Myocyte (in vitro differentiated cells): ENCODE measurements at regions not wholly inside any gene's neighbourhood (a gene's known extent, or its start where the extent isn't known, plus 50 kb on each side); places are given as distances from the start of the nearest gene placed in this dataset.
A peak's percentile ranks its signal among the peaks of the same experiment; 100 is the strongest.

Source experiments
- DNase-seq: peaks from one replicate; pipeline ENCODE4 v3.0.0-alpha.2; 2012; ENCODE audit warnings: low read depth

GRCh38 chr2:83582589-83582988, 876.5 kb downstream of the SUCLG1 start:
- DNase-seq = no peak

GRCh38 chr2:83579507-83579906, 879.6 kb downstream of the SUCLG1 start:
- DNase-seq = no peak

- DNase-seq = no peak
Observed at GRCh38 chr2:83578405-83578804, 880.7 kb downstream of the SUCLG1 start.

GRCh38 chr2:83574614-83575013, 884.5 kb downstream of the SUCLG1 start:
- no peak for DNase-seq

GRCh38 chr2:83573060-83573459, 886.0 kb downstream of the SUCLG1 start:
- no peak for DNase-seq

- no peak for DNase-seq
Observed at GRCh38 chr2:83572400-83572799, 886.7 kb downstream of the SUCLG1 start.

- no peak for DNase-seq
Observed at GRCh38 chr2:83567551-83567950, 891.5 kb downstream of the SUCLG1 start.

GRCh38 chr2:83565626-83566025, 893.5 kb downstream of the SUCLG1 start:
- DNase-seq = peak; percentile 17

GRCh38 chr2:83565181-83565580, 893.9 kb downstream of the SUCLG1 start:
- no peak for DNase-seq

- no peak for DNase-seq
Observed at GRCh38 chr2:83561592-83561991, 897.5 kb downstream of the SUCLG1 start.

- DNase-seq = peak; percentile 7
Observed at GRCh38 chr2:83536556-83536955, 922.5 kb downstream of the SUCLG1 start.

GRCh38 chr2:83534416-83534815, 924.7 kb downstream of the SUCLG1 start:
- no peak for DNase-seq

- no peak for DNase-seq
Observed at GRCh38 chr2:83531206-83531826, 927.8 kb downstream of the SUCLG1 start.

- DNase-seq = peak; percentile 12
Observed at GRCh38 chr2:83528767-83529166, 930.3 kb downstream of the SUCLG1 start.

- DNase-seq = no peak
Observed at GRCh38 chr2:83522891-83523493, 936.1 kb downstream of the SUCLG1 start.

GRCh38 chr2:83517727-83518368, 941.2 kb downstream of the SUCLG1 start:
- no peak for DNase-seq

- no peak for DNase-seq
Observed at GRCh38 chr2:83516503-83516902, 942.6 kb downstream of the SUCLG1 start.

GRCh38 chr2:83487451-83487850, 971.6 kb downstream of the SUCLG1 start:
- DNase-seq = no peak

GRCh38 chr2:83481436-83481835, 977.6 kb downstream of the SUCLG1 start:
- DNase-seq = peak; percentile 51

- no peak for DNase-seq
Observed at GRCh38 chr2:83478037-83478436, 981.0 kb downstream of the SUCLG1 start.

GRCh38 chr2:83475371-83475770, 983.7 kb downstream of the SUCLG1 start:
- DNase-seq = no peak

GRCh38 chr2:83471655-83472054, 987.4 kb downstream of the SUCLG1 start:
- no peak for DNase-seq

- DNase-seq = no peak
Observed at GRCh38 chr2:83470928-83471327, 988.2 kb downstream of the SUCLG1 start.
